GM18858 (cell line): ENCODE measurements at regions not wholly inside any gene's neighbourhood (a gene's known extent, or its start where the extent isn't known, plus 50 kb on each side); places are given as distances from the start of the nearest gene placed in this dataset.
"Not testable (repeated sequence)": the region's sequence is repeated elsewhere in the genome, so short reads cannot be mapped to it uniquely, and the experiment has no call there.

Experiments used
- ATAC-seq: cut with Tn5 transposase; IDR thresholded peaks from one replicate; pipeline ENCODE4 v1.9.1; 2021; ENCODE audit not compliant: unreplicated experiment

GRCh38 chr10:63675171-63675570, 154.0 kb downstream of the REEP3 start:
- ATAC-seq = no peak

GRCh38 chr10:63677001-63677400, 155.8 kb downstream of the REEP3 start:
- no peak for ATAC-seq

- ATAC-seq = not testable (repeated sequence)
These were observed 159.3 kb downstream of the REEP3 start for GRCh38 chr10:63680545-63680944.

GRCh38 chr10:63681993-63682697, 160.9 kb downstream of the REEP3 start:
- no peak for ATAC-seq

- ATAC-seq = not testable (repeated sequence)
These were observed 161.5 kb downstream of the REEP3 start for GRCh38 chr10:63682698-63683052.

GRCh38 chr10:63683223-63683622, 162.0 kb downstream of the REEP3 start:
- ATAC-seq = no peak

GRCh38 chr10:63683686-63684085, 162.5 kb downstream of the REEP3 start:
- ATAC-seq = no peak

- ATAC-seq = no peak
These were observed 163.2 kb downstream of the REEP3 start for GRCh38 chr10:63684257-63684936.

- no peak for ATAC-seq
These were observed 168.6 kb downstream of the REEP3 start for GRCh38 chr10:63689768-63690167.

- ATAC-seq = peak; percentile 62
These were observed 171.2 kb downstream of the REEP3 start for GRCh38 chr10:63692220-63692896.

GRCh38 chr10:63693021-63693420, 171.8 kb downstream of the REEP3 start:
- ATAC-seq = not testable (repeated sequence)

- no peak for ATAC-seq
These were observed 175.0 kb downstream of the REEP3 start for GRCh38 chr10:63696205-63696604.

GRCh38 chr10:63697956-63698786, 177.0 kb downstream of the REEP3 start:
- ATAC-seq = no peak

GRCh38 chr10:63698787-63699150, 177.6 kb downstream of the REEP3 start:
- ATAC-seq = no peak

GRCh38 chr10:63699785-63700613, 178.8 kb downstream of the REEP3 start:
- no peak for ATAC-seq

GRCh38 chr10:63700631-63701156, 179.5 kb downstream of the REEP3 start:
- ATAC-seq = no peak

GRCh38 chr10:63702092-63702491, 180.9 kb downstream of the REEP3 start:
- ATAC-seq = no peak

GRCh38 chr10:63703113-63703670, 182.0 kb downstream of the REEP3 start:
- no peak for ATAC-seq

- no peak for ATAC-seq
These were observed 182.6 kb downstream of the REEP3 start for GRCh38 chr10:63703740-63704345.
